Brain microvascular endothelial cell (primary cell): ENCODE measurements at regions not wholly inside any gene's neighbourhood (a gene's known extent, or its start where the extent isn't known, plus 50 kb on each side); places are given as distances from the start of the nearest gene placed in this dataset.

ENCODE experiments used
- DNase-seq: peaks from one replicate; pipeline ENCODE4 v3.0.0-alpha.2; 2020
- H3K27ac ChIP-seq: fragments of 250-450 bp; sonication (Bioruptor Pico); 2 replicates; pipeline ENCODE4 v1.5.1; 2020; ENCODE audit warnings: mild to moderate bottlenecking, moderate library complexity
- H3K27me3 ChIP-seq: fragments of 250-450 bp; sonication (Bioruptor Pico); replicated peaks from 2 replicates; pipeline ENCODE4 v1.5.1; 2020; ENCODE audit warnings: mild to moderate bottlenecking
- H3K36me3 ChIP-seq: fragments of 250-450 bp; sonication (Bioruptor Pico); replicated peaks from 2 replicates; pipeline ENCODE4 v1.5.1; 2020; ENCODE audit warnings: mild to moderate bottlenecking
- H3K4me3 ChIP-seq: 2 replicates; pipeline ENCODE4 v1.5.1; 2011; ENCODE audit warnings: low read depth, mild to moderate bottlenecking, control low read depth, low read length, moderate library complexity
- in situ Hi-C: cut with HindIII; loops from 2 replicates; pipeline ENCODE4 v1.10.0; 2017; ENCODE audit warnings: low sequenced_read_pairs, low pct_ligation_motif_present
- TF ChIP-seq, protein P1 (sequence below): IDR thresholded peaks from 2 replicates; pipeline ENCODE4 v1.5.1; 2011; ENCODE audit warnings: low read depth, mild to moderate bottlenecking, moderate library complexity, low read length, control low read depth, inconsistent platforms; ENCODE audit errors: missing control alignments

DNA sequence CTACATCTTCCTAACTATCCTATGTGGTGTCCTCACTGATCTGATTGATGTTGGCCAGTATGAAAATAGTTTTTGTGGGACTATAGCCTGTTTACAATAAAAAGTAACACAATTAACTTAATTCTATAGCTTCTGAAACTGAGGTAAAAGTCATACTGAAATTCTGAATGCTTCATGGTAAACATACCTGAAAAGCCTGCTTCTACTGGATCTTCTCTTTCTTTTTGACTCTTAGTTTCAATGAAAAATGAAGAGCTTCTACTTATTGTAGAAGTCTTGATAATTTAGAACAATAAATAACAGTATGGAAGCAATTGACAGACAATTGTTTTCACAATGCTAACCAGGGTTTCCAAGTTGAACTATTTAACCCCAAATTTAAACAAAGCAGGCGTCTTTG lies 383.9 kb upstream of the MMS22L start:
- no peak for DNase-seq
- Histone ChIP-seq H3K36me3 (no peaks in the 10 kb centered on the region), H3K4me3 (no peak overlapping the region), H3K27me3 (no peaks in the 10 kb centered on the region), H3K27ac (no peak overlapping the region)
- in situ Hi-C loops = no loop called here
- TF ChIP-seq, protein P1, sequence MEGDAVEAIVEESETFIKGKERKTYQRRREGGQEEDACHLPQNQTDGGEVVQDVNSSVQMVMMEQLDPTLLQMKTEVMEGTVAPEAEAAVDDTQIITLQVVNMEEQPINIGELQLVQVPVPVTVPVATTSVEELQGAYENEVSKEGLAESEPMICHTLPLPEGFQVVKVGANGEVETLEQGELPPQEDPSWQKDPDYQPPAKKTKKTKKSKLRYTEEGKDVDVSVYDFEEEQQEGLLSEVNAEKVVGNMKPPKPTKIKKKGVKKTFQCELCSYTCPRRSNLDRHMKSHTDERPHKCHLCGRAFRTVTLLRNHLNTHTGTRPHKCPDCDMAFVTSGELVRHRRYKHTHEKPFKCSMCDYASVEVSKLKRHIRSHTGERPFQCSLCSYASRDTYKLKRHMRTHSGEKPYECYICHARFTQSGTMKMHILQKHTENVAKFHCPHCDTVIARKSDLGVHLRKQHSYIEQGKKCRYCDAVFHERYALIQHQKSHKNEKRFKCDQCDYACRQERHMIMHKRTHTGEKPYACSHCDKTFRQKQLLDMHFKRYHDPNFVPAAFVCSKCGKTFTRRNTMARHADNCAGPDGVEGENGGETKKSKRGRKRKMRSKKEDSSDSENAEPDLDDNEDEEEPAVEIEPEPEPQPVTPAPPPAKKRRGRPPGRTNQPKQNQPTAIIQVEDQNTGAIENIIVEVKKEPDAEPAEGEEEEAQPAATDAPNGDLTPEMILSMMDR = no peak

DNA sequence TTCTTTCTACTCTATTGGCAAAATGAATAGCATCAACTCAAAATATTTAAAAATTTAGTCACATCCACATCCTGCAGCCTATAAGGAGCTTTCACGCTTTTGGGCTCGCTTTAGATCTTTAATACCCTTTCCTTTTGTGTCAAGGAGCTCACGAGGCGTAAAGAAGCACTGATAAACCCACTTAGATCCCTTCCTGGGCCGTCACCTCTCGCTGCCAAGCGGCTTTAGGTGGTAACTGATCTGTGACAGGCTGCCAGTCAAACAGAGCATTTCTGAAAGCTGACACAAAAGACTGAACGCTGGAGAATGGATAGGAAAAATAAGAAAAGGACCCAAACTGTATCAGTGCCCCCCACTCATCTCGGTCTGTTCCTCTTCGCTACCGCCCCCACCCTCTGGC lies 385.7 kb upstream of the MMS22L start:
- TF ChIP-seq, protein P1 = no peak
- Histone ChIP-seq H3K4me3 (peak overlapping the region; percentile 52), H3K27ac (peak overlapping the region; percentile 87), H3K27me3 (no peaks in the 10 kb centered on the region), H3K36me3 (no peaks in the 10 kb centered on the region)
- in situ Hi-C loops = no loop called here
- no peak for DNase-seq

DNA sequence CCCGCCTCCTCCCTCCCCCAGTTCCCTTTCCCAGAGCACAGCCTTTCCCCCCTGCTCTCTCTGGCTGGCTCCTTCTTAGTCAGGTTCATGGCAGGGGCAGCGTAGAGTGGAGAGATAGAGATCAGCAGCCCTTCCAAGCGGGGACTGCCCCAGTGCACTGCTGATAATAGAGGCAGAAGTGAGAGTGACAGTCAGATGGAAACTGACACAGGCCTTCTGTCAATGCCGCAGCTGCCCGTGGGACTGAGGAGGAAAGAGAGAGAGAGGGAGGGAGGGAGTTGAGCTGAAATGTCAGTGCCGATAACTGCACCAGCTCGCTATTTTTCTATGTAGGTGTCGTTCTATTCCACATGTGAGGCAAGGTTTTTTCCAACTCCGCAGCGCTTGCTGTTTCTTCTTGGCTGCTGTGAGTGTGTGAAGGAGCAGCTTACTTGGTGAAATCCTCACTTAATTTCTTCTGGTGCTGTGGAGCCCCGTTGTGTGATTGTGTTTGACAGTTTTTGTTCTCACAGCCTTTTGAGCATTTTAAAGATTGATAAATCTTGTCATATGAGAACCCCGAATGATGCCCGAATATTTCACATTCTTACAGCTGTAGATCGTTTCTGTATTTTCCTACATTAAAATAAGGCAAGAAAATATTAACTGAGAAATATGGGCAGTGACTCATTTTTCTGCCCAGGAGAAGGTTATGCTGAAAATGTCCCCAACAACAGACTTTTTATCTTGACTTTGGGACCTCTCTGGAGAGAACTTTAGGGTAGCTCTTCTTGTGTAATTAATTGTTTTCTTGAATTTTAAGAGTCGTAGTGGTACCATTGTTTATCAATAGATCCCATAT lies 386.4 kb upstream of the MMS22L start:
- Histone ChIP-seq H3K36me3 (no peaks in the 10 kb centered on the region), H3K4me3 (peak overlapping the region; percentile 52), H3K27ac (peak overlapping the region; percentile 87), H3K27me3 (no peaks in the 10 kb centered on the region)
- peak; percentile 48 for DNase-seq
- TF ChIP-seq, protein P1 = no peak
- in situ Hi-C loops = no loop called here

DNA sequence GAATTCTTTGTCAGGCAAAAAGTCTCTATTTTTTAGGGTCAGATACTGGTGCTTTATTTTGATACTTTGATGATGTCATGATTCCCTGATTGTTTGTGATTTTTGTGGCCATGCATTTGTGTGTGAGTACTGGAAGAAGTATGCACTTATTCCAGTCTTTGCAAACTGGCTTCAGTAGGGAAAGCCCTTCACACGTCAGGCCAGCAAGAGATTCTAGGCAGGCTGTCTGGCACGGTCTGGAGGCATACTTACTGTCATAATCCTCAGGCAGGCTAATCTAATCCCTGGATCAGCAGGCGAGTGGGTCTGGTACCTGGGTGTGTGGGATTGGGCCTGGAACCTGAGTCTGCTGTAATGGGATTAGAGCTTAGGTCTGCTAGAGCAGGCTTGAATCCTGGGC lies 391.8 kb upstream of the MMS22L start:
- peak; percentile 87 for DNase-seq
- H3K36me3 ChIP-seq = no peaks in the 10 kb centered on the region
- in situ Hi-C loops = no loop called here
- H3K27ac ChIP-seq = peak overlapping the region; percentile 28
- TF ChIP-seq, protein P1 = no peak
- no peak overlapping the region for H3K4me3 ChIP-seq
- no peaks in the 10 kb centered on the region for H3K27me3 ChIP-seq

DNA sequence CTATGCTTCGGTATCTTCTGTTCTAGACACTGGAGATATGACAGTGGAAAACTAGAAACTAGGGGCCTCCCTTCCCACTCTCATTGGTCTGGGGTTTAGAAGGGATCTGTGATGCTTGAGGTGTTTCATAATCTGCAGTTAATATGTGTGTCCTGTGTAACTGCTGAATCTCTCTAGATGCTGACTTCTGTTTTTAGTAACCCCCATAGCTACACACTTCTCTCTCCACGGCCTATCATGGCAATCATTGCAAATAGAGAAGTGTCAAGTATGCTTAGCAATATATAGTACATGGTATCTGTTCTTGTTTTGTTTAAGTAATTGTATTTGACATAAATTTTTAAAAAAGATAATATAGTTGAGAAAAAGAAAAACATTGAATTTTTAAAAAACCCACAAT lies 394.6 kb upstream of the MMS22L start:
- TF ChIP-seq, protein P1 = no peak
- in situ Hi-C loops = no loop called here
- H3K27me3 ChIP-seq = no peaks in the 10 kb centered on the region
- no peak for DNase-seq
- no peak overlapping the region for H3K4me3 ChIP-seq
- H3K27ac ChIP-seq = no peak overlapping the region
- no peaks in the 10 kb centered on the region for H3K36me3 ChIP-seq

DNA sequence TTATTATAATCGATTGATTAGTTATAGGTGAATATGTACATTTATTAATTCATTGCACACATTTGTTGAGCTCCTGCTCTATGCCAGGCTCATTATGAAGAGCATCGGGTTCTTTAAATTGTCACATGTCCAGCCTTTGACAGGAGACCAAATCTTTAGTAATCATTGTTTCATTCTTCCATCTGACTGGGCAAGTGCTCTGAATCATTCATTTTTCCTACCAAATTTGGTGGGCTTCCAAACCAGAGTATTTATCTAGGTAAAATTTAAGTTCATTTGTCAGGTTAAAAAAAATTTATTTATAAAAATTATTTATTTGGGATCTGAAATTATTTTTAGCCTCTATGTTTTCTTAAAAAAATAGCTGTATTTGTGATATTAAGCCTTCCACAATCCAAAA lies 404.9 kb upstream of the MMS22L start:
- in situ Hi-C loops = no loop called here

More for the DNA sequence above, 404.9 kb upstream of the MMS22L start:
- TF ChIP-seq, protein P1 = no peak
- H3K4me3 ChIP-seq = no peak overlapping the region
- H3K27me3 ChIP-seq = no peaks in the 10 kb centered on the region
- H3K36me3 ChIP-seq = no peaks in the 10 kb centered on the region
- DNase-seq = no peak
- no peak overlapping the region for H3K27ac ChIP-seq
